NCI-H1436 (cell line): ENCODE measurements at regions not wholly inside any gene's neighbourhood (a gene's known extent, or its start where the extent isn't known, plus 50 kb on each side); places are given as distances from the start of the nearest gene placed in this dataset.
"Not testable (repeated sequence)": the region's sequence is repeated elsewhere in the genome, so short reads cannot be mapped to it uniquely, and the experiment has no call there.

Source experiments
- DNase-seq: peaks from one replicate; lab custom pipeline; 2025; lab: John Stamatoyannopoulos, UW

GRCh38 chr2:182595650-182596049 is 120.4 kb upstream of the DNAJC10 start:
- DNase-seq, result no peak

DNA sequence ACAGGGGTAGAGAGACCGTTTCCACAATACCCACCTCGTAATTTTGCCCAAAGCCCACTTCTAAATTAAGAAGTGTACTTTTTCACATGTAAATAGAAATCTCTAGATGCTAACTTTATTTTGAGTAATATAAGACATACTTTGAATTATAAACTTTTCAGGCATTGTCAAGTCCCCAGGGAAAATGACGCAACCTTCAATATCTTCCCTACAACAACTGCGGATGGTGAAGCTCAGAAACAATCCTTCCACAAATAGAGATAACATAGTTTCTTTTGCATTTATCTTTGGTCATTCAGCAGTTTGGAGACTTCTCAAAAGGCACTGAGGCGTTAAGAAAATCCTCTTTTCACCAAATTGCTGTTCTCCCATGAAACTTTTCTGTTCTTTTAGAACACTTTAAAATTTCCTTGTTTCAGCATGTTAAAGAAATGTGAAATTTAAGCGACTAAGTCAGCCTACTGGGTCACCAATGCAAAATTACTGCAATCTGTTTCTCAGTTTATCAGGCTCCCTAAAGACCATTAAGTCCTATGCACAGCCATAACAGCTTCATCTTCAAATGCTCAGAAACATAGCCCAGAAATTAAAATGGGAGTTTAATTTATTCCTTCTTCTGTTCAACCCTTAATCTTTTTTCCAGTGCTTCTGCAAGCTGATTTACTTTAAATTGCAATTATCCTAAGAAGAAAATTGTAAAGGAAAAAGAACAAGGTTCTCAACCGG is 118.3 kb upstream of the DNAJC10 start:
- DNase-seq, result no peak

DNA sequence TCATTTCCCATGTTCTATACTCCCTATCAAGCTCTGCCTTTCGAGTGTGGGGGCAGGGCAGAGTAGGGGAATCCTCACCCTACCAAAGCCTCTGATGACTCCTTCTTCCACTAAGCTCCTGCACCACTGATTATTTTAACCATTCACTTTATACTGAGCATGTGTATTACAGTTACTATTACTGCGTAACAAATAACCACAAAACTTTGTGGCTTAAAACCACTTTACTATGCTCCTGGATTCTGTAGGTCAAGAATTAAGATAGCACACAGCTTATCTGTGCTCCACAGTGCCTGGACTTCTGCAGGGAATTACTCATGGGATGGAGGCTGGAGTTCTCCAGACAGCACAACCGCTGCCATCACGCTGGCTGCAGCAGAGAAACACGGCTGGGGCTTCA is 117.4 kb upstream of the DNAJC10 start:
- no peak for DNase-seq

DNA sequence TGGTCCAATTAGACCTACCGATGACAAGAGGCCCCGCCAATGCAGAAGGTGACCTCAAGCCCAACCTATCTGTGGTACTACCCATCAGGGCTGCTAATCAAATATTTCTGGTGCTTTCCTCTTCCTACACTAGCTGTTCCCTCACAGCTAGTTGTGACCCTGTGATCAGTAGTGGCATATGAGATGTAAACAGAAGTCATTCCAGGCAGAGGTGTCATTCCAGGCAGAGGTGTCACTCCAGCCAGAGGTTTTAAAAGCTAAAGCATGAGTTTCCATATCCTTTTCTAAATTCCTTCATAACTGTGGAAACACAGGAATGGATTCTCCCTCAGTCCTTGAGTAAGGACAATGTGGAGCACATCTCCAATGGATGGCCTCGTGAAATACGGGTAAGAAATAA is 110.9 kb upstream of the DNAJC10 start:
- DNase-seq, result no peak

GRCh38 chr2:182606728-182607681 is 109.1 kb upstream of the DNAJC10 start:
- no peak for DNase-seq

DNA sequence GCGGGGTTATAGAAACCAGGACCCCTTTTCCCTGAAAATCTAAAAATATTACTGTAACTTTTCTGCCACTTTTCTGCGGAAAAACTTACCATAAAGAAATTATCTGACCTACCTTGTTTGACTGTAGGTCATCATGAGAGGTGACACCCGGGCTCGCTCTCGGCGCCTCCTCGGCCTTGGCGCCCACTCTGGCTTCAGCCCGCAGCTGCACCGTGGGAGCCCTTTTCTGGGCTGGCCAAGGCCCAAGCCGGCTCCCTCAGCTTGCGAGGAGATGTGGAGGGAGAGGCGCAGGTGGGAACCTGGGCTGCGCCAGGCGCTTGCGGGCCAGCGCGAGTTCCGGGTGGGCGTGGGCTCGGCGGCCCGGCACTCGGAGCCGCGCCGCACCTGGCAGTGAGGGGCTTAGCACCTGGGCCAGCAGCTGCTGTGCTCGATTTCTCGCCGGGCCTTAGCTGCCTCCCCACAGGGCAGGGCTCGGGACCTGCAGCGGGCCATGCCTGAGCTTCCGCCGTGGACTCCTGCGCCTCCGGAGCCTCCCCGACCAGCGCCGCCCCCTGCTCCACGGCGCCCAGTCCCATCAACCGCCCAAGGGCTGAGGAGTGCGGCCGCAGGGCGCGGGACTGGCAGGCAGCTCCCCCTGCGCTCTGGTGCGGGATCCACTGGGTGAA is 107.7 kb upstream of the DNAJC10 start:
- DNase-seq, result no peak

GRCh38 chr2:182609005-182609404 is 107.1 kb upstream of the DNAJC10 start:
- DNase-seq, result not testable (repeated sequence)

DNA sequence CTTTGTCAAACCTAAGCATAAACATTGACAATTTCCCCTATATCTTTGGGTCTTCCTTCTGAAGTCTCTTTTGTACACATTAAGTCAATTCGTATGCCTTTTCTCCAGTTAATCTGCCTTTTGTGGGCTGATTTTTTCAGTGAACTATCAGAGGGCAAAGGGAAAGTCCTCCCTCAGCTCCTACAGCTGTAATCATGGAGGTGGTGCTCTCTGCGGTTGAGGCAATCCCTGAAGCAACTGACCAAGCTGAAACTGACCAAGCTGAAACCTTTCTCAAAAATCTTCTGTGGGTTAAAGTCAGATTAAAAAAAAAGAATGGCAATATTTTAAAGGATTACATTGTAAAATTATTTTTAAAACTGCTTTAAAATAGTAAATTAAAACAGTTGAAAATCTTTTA is 105.8 kb upstream of the DNAJC10 start:
- DNase-seq, result no peak

- no peak for DNase-seq
Measured at GRCh38 chr2:182611009-182611408, 105.0 kb upstream of the DNAJC10 start.

DNA sequence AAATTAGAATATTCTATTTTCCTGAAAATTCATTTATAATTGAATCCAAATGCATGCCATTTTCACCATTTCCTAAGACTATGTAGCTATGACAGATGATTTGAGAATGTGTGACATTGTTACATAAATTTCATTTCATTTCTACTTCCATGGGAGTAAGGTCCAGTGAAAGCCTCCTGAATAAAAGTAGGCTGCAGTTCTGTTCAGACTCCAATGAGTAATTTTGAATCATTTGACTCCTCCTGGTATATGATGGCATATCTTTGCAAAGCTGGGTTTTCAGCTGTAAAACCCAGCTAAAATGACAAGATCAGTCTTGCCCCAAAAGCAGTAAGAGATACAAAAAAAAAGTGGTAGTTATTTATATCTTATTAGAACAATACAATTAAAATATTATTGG is 101.0 kb upstream of the DNAJC10 start:
- DNase-seq, result no peak

- no peak for DNase-seq
Measured at GRCh38 chr2:182616471-182617393, 99.3 kb upstream of the DNAJC10 start.

GRCh38 chr2:182618672-182619079 is 97.4 kb upstream of the DNAJC10 start:
- no peak for DNase-seq

DNA sequence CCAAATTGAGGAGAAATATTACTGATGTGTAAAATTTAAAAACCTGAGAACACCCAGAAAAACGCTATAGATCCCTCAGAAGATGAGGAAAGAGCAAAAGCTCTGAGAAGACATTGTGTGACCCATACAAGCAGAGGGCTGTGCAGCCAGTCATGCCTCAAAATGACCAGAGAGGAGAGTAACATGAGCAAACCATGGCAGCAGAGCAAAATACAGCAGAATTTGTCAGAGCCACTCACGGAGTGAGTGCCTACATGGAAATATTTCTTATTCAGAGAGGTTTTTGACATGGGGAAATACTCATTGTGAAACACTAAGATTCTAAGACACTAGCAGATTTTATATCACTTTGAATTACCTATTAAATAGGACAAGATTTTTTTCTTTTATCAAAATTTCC is 96.8 kb upstream of the DNAJC10 start:
- DNase-seq, result no peak

- DNase-seq, result no peak
Measured at GRCh38 chr2:182621191-182621590, 94.9 kb upstream of the DNAJC10 start.

DNA sequence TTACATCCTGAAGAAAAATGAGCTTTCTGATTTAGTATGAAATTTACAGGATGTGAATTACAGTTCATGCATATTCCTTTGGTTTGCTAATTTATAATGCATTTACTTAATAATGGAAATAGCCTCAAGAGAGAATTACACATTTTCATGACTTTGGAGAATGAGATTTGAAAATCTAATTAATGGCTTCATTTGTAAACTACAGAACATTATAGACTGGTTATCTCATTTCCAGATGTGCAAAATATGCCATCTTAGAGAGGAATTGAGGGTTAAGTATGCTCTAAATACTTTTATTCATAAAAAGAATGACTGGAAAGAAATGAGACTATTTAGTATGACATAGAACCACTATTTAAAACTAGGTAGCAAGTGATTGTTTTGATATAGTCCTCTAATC is 94.2 kb upstream of the DNAJC10 start:
- no peak for DNase-seq

- DNase-seq, result no peak
Measured at GRCh38 chr2:182622231-182622630, 93.8 kb upstream of the DNAJC10 start.

DNA sequence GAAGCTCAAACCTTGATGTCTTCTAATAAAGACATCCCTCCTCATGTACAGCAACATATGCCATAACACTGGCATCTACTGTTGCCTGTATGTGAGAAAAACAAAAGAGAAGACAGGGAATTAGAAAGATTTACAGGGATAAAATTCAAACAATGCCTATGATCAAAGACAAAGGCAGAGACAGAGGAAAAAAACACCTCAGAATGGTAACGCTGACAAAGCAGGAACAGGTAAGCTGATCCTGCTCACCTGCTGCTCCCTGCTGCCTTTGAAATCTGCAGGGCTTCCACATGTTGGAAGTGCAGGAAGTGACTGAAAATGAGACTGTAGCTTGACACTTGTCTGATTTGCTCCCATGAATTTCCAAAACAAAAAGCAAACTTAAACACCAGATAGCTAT is 90.2 kb upstream of the DNAJC10 start:
- DNase-seq, result peak; percentile 9

- no peak for DNase-seq
Measured at GRCh38 chr2:182628916-182629315, 87.1 kb upstream of the DNAJC10 start.

DNA sequence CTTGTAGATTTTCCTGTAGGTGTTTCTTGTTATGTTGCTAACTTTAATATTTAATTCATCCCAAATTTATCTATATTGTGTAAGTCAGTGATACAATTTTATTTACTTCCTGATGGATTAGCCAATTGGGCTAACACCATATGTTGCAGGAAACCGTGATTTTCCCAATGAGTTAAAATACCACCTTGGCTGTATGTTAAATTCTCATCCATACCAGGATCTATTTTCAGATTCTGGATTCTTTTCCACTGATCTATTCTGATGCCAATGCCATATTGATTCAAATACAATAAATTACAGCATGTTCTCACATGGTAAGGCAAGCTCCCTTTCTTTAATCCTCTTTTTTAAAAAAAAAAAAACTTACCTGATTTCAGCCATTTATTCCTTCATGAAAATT is 85.8 kb upstream of the DNAJC10 start:
- no peak for DNase-seq

- DNase-seq, result no peak
Measured at GRCh38 chr2:182631299-182631698, 84.8 kb upstream of the DNAJC10 start.

GRCh38 chr2:182634386-182634785 is 81.7 kb upstream of the DNAJC10 start:
- no peak for DNase-seq

DNA sequence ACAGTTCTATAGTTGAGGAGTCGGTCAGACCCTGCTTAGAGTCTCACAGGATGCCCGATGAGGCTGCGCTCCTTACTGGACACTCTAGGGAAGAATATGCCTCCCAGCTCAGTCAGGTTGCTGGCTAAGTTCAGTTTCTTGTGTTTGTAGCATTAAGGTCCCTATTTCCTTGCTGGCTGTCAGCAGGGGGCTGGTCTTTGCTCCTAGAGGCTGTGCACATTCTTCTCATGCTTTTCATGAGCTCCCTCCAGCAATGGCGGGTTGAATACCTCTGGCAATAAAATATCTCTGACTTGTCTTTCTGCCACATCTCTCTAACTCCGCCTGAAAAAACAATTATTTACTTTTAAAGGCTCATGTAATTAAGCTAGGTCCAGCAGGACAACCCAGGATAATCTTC is 79.4 kb upstream of the DNAJC10 start:
- DNase-seq, result no peak
